DND-41 (cell line): ENCODE measurements at regions not wholly inside any gene's neighbourhood (a gene's known extent, or its start where the extent isn't known, plus 50 kb on each side); places are given as distances from the start of the nearest gene placed in this dataset.

Experiments used
- EZH2 ChIP-seq: IDR thresholded peaks from 3 replicates; pipeline ENCODE4 v1.6.1; 2012; ENCODE audit warnings: borderline replicate concordance, low read depth, mild to moderate bottlenecking, moderate library complexity, low read length, inconsistent platforms; ENCODE audit not compliant: severe bottlenecking
- TF ChIP-seq, protein P1 (sequence below): IDR thresholded peaks from 2 replicates; pipeline ENCODE4 v1.5.1; 2012; ENCODE audit warnings: borderline replicate concordance, low read length, moderate library complexity, mild to moderate bottlenecking; ENCODE audit not compliant: poor library complexity, severe bottlenecking; ENCODE audit errors: extremely low read depth

DNA sequence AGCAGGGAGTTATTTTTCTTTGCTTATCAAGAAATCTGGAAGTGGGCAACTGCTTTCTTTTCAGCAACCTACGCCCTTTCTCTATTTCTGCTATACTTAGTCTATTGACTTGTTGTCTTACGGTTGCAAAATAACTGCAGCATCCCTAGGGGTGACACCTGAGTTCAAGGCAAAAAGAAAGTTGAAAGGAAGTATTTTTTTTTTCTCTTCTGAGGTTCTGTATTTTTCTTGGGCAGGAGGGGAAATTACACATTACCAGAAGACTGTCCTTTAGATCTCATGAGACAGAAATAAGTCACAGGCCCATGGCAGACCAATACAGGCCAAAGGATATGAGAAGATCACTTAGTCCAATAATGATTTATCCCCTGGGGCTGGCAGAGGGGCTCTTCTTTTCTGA lies 204.7 kb upstream of the CASK start:
- TF ChIP-seq, protein P1, sequence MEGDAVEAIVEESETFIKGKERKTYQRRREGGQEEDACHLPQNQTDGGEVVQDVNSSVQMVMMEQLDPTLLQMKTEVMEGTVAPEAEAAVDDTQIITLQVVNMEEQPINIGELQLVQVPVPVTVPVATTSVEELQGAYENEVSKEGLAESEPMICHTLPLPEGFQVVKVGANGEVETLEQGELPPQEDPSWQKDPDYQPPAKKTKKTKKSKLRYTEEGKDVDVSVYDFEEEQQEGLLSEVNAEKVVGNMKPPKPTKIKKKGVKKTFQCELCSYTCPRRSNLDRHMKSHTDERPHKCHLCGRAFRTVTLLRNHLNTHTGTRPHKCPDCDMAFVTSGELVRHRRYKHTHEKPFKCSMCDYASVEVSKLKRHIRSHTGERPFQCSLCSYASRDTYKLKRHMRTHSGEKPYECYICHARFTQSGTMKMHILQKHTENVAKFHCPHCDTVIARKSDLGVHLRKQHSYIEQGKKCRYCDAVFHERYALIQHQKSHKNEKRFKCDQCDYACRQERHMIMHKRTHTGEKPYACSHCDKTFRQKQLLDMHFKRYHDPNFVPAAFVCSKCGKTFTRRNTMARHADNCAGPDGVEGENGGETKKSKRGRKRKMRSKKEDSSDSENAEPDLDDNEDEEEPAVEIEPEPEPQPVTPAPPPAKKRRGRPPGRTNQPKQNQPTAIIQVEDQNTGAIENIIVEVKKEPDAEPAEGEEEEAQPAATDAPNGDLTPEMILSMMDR, result no peak
- TF ChIP-seq EZH2, result no peak
